ENCODE measurements at regions not wholly inside any gene's neighbourhood (a gene's known extent, or its start where the extent isn't known, plus 50 kb on each side); places are given as distances from the start of the nearest gene placed in this dataset.

- intact Hi-C loops (cut with micrococcal nuclease): no loop called here
- no peak for FAIRE-seq
These were observed 140.4 kb downstream of the MTHFS start for GRCh38 chr15:79756365-79756764.

DNA sequence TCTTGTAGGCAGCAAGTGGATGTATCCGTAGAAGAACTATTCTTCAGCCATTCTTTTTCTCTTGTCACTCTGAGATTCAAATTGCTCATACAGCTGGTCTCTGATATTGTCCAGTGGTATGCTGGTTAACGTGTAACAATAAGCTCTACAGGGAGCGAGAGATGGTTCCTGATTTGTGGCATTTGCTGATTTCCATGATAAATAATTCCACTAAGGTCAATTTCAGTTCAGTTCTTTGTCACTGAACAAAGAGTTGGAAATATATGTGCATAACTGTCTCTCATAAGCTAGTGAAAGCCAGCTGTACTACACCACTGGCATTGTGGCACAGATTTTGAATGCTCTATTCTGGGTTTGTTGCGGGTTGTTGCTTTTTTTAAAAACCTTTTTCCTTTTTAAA, 131.7 kb downstream of the MTHFS start:
- TF ChIP-seq FOS (IDR thresholded peaks at IDR 0.05; ENCODE audit: borderline replicate concordance, insufficient read depth, low read length) (no peak), GATA2 (IDR thresholded peaks at IDR 0.05; ENCODE audit: insufficient read depth, insufficient read length, low read depth, low read length) (no peak), CTCF (IDR thresholded peaks at IDR 0.05; ENCODE audit: extremely low read depth in 1 of 2, insufficient read depth in 1 of 2, low read depth in 1 of 2, low read length in 2 of 2) (no peak), EZH2 (IDR thresholded peaks at IDR 0.05; ENCODE audit: borderline replicate concordance, low read depth, low read length, severe bottlenecking) (no peak), POLR2AphosphoS5 (IDR thresholded peaks at IDR 0.05; ENCODE audit: insufficient read depth, low read depth, low read length) (no peak), POLR2A (IDR thresholded peaks at IDR 0.05; ENCODE audit: low read depth, low read length) (no peak), MYC (IDR thresholded peaks at IDR 0.05; ENCODE audit: low read depth, low read length) (no peak), JUN (IDR thresholded peaks at IDR 0.05; ENCODE audit: borderline replicate concordance, insufficient read depth, insufficient read length, low read depth) (no peak)
- TF ChIP-seq, protein P1, sequence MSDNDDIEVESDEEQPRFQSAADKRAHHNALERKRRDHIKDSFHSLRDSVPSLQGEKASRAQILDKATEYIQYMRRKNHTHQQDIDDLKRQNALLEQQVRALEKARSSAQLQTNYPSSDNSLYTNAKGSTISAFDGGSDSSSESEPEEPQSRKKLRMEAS (IDR thresholded peaks at IDR 0.05; ENCODE audit: insufficient read depth, insufficient read length): no peak
- no peaks in the 10 kb centered on the region for H3K79me2 ChIP-seq (ENCODE audit: control insufficient read depth, insufficient read depth, low read length)
- no peaks in the 10 kb centered on the region for H3K4me1 ChIP-seq (ENCODE audit: control insufficient read depth, extremely low read depth, insufficient read depth, low read length)
- FAIRE-seq (no peak), DNase-seq (ENCODE audit: low read depth, low spot score) (no peak)
- POLR2A ChIA-PET: no interaction called here
- H3K27ac ChIP-seq (ENCODE audit: insufficient read depth, low read depth, low read length): no peak overlapping the region
- dilution Hi-C loops (cut with MboI; ENCODE audit: extremely low pct_ligation_motif_present, low sequenced_read_pairs): no loop called here
- H3K36me3 ChIP-seq (ENCODE audit: control insufficient read depth in 2 of 2, extremely low read depth in 1 of 2, insufficient read depth in 2 of 2, low read length in 2 of 2): no peaks in the 10 kb centered on the region
- no peak overlapping the region for H2AFZ ChIP-seq (ENCODE audit: low read depth, low read length)
- no peak overlapping the region for H3K9ac ChIP-seq (replicated peaks; ENCODE audit: extremely low read depth, insufficient read depth, low read length)
- no peaks in the 10 kb centered on the region for H3K9me1 ChIP-seq (replicated peaks; ENCODE audit: control insufficient read depth, extremely low read depth, insufficient read depth, low read length)
- CTCF ChIA-PET: no interaction called here
- BruUV-seq (replicated peaks): no TSS peak
- no peak overlapping the region for H3K4me2 ChIP-seq (ENCODE audit: insufficient read depth, low read length)
- intact Hi-C loops (cut with micrococcal nuclease): no loop called here
- H3K4me3 ChIP-seq (replicated peaks in 1 of 3; ENCODE audit: insufficient read depth in 1 of 3, low read depth in 1 of 3, low read length in 3 of 3): no peak overlapping the region
- no peaks in the 10 kb centered on the region for H3K9me3 ChIP-seq (replicated peaks; ENCODE audit: control insufficient read depth, insufficient read depth, low read length)
- no peaks in the 10 kb centered on the region for H3K27me3 ChIP-seq (ENCODE audit: control insufficient read depth in 2 of 2, insufficient read depth in 2 of 2, low read length in 2 of 2)
- H4K20me1 ChIP-seq (replicated peaks; ENCODE audit: control insufficient read depth, extremely low read depth, insufficient read depth, low read length): no peaks in the 10 kb centered on the region

More at GRCh38 chr15:79756365-79756764, 140.4 kb downstream of the MTHFS start:
- Histone ChIP-seq H3K4me3 (replicated peaks in 1 of 3; ENCODE audit: insufficient read depth in 1 of 3, low read depth in 1 of 3, low read length in 3 of 3) (no peak overlapping the region), H3K9me3 (replicated peaks; ENCODE audit: control insufficient read depth, insufficient read depth, low read length) (peaks cover 4% of the 10 kb centered on the region), H4K20me1 (replicated peaks; ENCODE audit: control insufficient read depth, extremely low read depth, insufficient read depth, low read length) (no peaks in the 10 kb centered on the region), H3K27ac (ENCODE audit: insufficient read depth, low read depth, low read length) (no peak overlapping the region), H3K4me2 (ENCODE audit: insufficient read depth, low read length) (no peak overlapping the region), H3K79me2 (ENCODE audit: control insufficient read depth, insufficient read depth, low read length) (no peaks in the 10 kb centered on the region), H2AFZ (ENCODE audit: low read depth, low read length) (no peak overlapping the region), H3K4me1 (ENCODE audit: control insufficient read depth, extremely low read depth, insufficient read depth, low read length) (no peaks in the 10 kb centered on the region), H3K9ac (replicated peaks; ENCODE audit: extremely low read depth, insufficient read depth, low read length) (no peak overlapping the region), H3K36me3 (ENCODE audit: control insufficient read depth in 2 of 2, extremely low read depth in 1 of 2, insufficient read depth in 2 of 2, low read length in 2 of 2) (no peaks in the 10 kb centered on the region), H3K27me3 (ENCODE audit: control insufficient read depth in 2 of 2, insufficient read depth in 2 of 2, low read length in 2 of 2) (no peaks in the 10 kb centered on the region), H3K9me1 (replicated peaks; ENCODE audit: control insufficient read depth, extremely low read depth, insufficient read depth, low read length) (no peaks in the 10 kb centered on the region)
- no TSS peak for BruUV-seq (replicated peaks)
- no peak for DNase-seq (ENCODE audit: low read depth, low spot score)
- TF ChIP-seq POLR2A (IDR thresholded peaks at IDR 0.05; ENCODE audit: low read depth, low read length) (no peak), POLR2AphosphoS5 (IDR thresholded peaks at IDR 0.05; ENCODE audit: insufficient read depth, low read depth, low read length) (no peak), GATA2 (IDR thresholded peaks at IDR 0.05; ENCODE audit: insufficient read depth, insufficient read length, low read depth, low read length) (no peak)
- dilution Hi-C loops (cut with MboI; ENCODE audit: extremely low pct_ligation_motif_present, low sequenced_read_pairs): no loop called here
- POLR2A ChIA-PET: no interaction called here
- CTCF ChIA-PET: interaction anchor here (1.4 kb wide), 1 partner anchor 376 kb away, joined by 3 read pairs; no protein-coding TSS in a partner anchor

Measured in endothelial cell of umbilical vein (primary cell).